ENCODE measurements at regions not wholly inside any gene's neighbourhood (a gene's known extent, or its start where the extent isn't known, plus 50 kb on each side); places are given as distances from the start of the nearest gene placed in this dataset.

- no peak overlapping the region for H3K9ac ChIP-seq (ENCODE audit: control insufficient read depth, insufficient read depth, low read length)
- RAD21 ChIA-PET (ENCODE audit: unreplicated experiment): no interaction called here
- in situ Hi-C loops (cut with MboI) (no loop called here), intact Hi-C loops (cut with micrococcal nuclease; ENCODE audit: unreplicated experiment) (no loop called here)
- POLR2A ChIA-PET: no interaction called here
- no TSS peak for BruUV-seq (replicated peaks)
- ATAC-seq (no peak), FAIRE-seq (no peak), DNase-seq (ENCODE audit: low read depth, low spot score) (no peak)
- no peaks in the 10 kb centered on the region for H4K20me1 ChIP-seq (ENCODE audit: control insufficient read depth, insufficient read depth)
- TF ChIP-seq ZNF217 (IDR thresholded peaks at IDR 0.05) (no peak), ATF2 (IDR thresholded peaks at IDR 0.05; ENCODE audit: low read length) (no peak), TBL1XR1 (IDR thresholded peaks at IDR 0.05; ENCODE audit: low read depth, low read length) (no peak), PBX3 (IDR thresholded peaks at IDR 0.05; ENCODE audit: insufficient replicate concordance, low read depth, low read length) (no peak), NFYA (IDR thresholded peaks at IDR 0.05; ENCODE audit: borderline replicate concordance, low read depth, low read length) (no peak), SRF (IDR thresholded peaks at IDR 0.05; ENCODE audit: low read depth in 2 of 2, low read length in 2 of 2) (no peak), USF2 (IDR thresholded peaks at IDR 0.05; ENCODE audit: borderline replicate concordance, low read depth, low read length) (no peak), BMI1 (IDR thresholded peaks at IDR 0.05; ENCODE audit: borderline replicate concordance) (no peak), CREM (IDR thresholded peaks at IDR 0.05; ENCODE audit: low read depth) (no peak), HDAC2 (IDR thresholded peaks at IDR 0.05) (no peak), YY1 (IDR thresholded peaks at IDR 0.05; ENCODE audit: low read depth, low read length) (no peak)
- SMC1A ChIA-PET (ENCODE audit: uncharacterized antibody, unreplicated experiment): no interaction called here
- H3K27ac ChIP-seq (ENCODE audit: control insufficient read depth, insufficient read depth): no peak overlapping the region
- H3K27me3 ChIP-seq (replicated peaks in 1 of 2; ENCODE audit: control insufficient read depth in 2 of 2, insufficient read depth in 2 of 2, low read length in 1 of 2): no peaks in the 10 kb centered on the region; a peak in 2 of 4 replicates
- no peaks in the 10 kb centered on the region for H3K79me2 ChIP-seq (ENCODE audit: control insufficient read depth, insufficient read depth, low read length)
- no peak overlapping the region for H3K4me2 ChIP-seq (ENCODE audit: control insufficient read depth, insufficient read depth)
- H3K9me3 ChIP-seq (replicated peaks; ENCODE audit: control insufficient read depth, insufficient read depth, low read length): no peaks in the 10 kb centered on the region
- H2AFZ ChIP-seq (ENCODE audit: control insufficient read depth, low read depth, low read length): no peak overlapping the region
- H3K36me3 ChIP-seq (ENCODE audit: control insufficient read depth in 2 of 2, insufficient read depth in 2 of 2, low read length in 1 of 2): no peaks in the 10 kb centered on the region
- WGBS (ENCODE audit: insufficient coverage, insufficient replicate concordance, low lambda C conversion rate, missing lambda C conversion rate): 45% methylated on average over 10 of the region's 11 CpGs
- no peaks in the 10 kb centered on the region for H3K4me1 ChIP-seq (ENCODE audit: control insufficient read depth, insufficient read depth, low read length)
- CTCF ChIA-PET: interaction anchor here (0.7 to 1.1 kb wide), 2 partner anchors 16 to 189 kb away, joined by 3 to 5 read pairs; no protein-coding TSS in a partner anchor
- H3K4me3 ChIP-seq: no peak overlapping the region
Measured at GRCh38 chr5:135236228-135236907, 162.7 kb downstream of the MACROH2A1 start.
